T1000 (cell line): ENCODE measurements at regions not wholly inside any gene's neighbourhood (a gene's known extent, or its start where the extent isn't known, plus 50 kb on each side); places are given as distances from the start of the nearest gene placed in this dataset.

Experiments
- DNase-seq: peaks from one replicate; lab custom pipeline; 2025; ENCODE audit warnings: mixed read lengths; lab: John Stamatoyannopoulos, UW

DNA sequence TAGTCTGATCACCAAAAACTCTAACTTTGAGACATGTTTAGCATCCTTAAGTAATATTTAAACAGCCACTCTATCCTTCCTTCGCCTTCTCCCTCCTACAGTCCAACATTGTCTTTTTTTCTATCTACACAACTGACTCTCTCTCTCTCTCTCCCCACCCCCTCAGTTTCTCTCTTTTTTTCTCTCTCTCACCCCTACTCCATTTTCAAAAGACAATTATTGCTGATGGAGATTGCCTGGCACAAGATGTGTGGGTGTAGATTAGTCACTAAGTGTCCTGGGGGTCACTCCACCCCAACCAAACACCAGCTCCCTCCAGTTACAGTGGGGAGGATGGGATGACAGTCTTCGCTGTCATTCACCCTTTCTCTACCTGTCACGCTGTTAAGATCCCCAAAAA, 94.5 kb upstream of the NFIA start:
- DNase-seq, result no peak

GRCh38 chr1:60984062-60984799, 98.1 kb upstream of the NFIA start:
- DNase-seq, result no peak

DNA sequence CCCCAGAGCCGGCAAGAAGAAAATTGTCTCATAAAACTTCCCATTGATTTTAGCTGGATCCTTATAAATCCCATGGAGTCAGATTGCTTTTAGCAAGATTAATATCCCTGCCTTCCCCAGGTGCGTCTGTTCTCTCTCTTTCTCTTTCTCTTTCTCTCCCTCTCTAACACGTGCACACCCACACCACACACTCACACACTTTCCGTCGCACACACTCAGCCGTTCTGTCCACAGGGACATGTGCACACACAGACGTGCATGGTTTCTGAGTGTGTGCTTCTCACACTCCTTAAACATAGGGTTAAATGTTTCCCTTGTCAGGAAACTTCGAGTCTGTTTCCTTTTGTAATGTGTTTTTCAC, 98.7 kb upstream of the NFIA start:
- no peak for DNase-seq

DNA sequence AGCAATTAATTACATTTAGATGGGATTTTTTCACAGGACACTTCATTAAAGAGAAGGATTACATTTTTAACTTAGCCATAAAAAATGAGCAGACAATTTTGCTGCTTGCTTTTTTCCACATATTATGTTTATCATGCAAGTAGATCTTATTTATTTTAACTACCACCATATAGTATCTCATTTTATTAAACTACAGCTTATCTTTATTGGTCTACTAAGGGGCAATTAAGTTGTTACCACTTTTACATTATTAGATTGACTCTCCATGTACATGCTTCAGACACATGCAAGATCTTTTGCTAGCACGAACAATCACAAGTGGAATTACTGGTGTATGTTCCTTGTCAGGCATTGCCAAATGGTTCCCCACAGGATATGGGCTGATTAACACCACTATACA, 99.8 kb upstream of the NFIA start:
- no peak for DNase-seq

GRCh38 chr1:60981357-60981756, 101.0 kb upstream of the NFIA start:
- no peak for DNase-seq

DNA sequence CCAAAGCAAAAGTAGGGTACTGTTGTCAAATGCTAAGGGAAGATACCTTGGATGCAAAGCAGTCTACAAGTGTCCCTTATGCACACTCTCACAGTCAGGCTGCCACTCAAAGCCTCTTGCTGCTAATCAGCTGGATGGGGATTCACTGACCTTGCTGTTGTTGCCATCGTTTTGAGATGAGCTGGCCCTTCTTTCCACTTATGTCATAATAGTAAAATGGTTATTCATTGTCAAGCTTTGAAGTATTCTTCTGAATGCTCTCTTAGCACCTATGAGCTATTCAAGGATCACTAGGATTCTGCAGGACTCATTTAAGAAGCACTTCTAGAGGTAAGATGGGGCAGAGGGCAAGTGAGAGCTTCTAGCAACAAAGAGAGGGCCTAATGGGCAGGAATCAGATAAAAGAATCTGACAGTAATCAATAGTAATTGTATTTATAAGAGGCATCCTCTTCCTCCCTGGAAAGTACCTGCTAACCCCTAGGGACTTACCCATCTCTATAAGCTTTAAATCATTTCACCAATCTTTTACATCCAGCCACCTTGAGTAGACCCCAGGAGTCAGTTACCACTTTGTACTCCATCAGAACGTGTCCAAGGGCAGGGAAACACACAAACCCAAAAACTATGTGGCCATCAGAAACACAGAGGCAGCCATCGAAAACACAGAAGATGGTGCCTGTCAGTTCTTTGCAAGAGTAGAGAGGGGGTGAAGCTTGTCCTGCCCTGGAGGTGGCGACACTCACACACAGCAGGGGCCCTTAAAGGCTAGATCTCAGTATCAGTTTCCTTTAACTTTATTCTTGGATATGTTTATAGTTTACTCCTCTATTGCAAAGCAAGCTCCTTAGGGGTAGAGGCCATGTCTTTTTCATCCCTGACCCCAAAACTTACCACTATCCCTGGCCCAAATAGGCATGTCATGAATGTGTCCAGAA, 103.7 kb upstream of the NFIA start:
- DNase-seq, result no peak

DNA sequence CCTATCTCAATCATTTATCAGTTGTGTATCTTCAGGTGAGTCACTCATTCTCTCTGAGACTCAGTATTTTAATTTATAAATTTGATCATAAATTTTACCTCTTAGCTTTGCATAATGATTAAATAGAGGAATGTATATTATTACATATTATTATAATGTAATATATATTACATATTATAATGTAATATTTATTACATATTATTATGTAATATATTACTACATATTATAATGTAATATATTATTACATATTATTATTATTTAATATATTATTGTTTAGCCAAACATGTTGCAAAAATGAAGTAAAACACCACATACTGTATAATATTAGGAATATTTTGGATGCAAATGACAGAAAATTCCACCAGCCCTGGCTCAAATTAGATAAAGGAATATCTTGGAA, 104.7 kb upstream of the NFIA start:
- DNase-seq, result no peak

- DNase-seq, result no peak
Observed at GRCh38 chr1:60974524-60975372, 107.6 kb upstream of the NFIA start.

GRCh38 chr1:60973668-60974067, 108.7 kb upstream of the NFIA start:
- no peak for DNase-seq

- DNase-seq, result peak; percentile 3
Observed at GRCh38 chr1:60972841-60973364, 109.5 kb upstream of the NFIA start.

DNA sequence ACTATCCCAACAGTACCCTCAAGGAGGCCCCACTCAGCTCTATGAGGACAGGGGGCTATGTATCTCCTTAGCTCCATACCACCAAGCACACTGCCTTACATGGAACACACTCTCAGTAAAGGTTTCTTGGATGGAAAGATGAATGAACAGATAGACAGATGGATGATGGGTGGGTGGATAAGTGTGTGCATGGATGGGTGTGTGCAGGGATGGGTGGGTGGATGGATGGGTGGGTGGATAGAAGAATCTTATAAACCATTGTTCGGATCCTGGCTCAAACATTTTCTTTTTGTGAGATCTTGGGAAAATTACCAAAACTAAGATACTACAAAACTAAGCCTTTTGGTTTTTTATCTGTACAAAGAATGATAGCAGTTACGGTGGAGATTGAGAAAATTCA, 111.0 kb upstream of the NFIA start:
- no peak for DNase-seq

DNA sequence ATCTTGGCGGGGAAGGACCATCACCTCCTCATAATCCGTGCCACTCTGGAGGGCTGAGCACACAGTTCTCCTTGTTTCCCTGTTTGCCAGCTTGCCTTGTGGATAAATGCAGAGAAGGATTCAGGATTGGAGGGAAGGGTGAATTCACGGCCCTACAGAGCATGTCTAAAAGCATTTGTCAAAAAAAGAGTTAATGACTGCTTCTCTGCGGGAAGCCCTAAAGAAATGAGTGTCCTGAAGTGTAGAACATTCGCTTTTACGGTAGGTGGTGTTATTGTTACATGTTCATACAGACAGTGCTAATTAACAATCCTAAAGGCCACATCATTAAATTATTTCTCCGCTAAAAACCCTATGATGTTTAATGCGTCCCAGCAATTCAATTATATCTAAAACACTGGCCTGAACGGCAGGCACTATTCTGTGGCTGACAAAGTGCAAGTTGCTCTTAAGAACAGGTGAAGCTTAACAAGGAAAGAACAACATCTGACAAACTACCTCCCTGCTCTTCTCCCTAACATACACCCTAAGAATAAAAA, 112.3 kb upstream of the NFIA start:
- no peak for DNase-seq

DNA sequence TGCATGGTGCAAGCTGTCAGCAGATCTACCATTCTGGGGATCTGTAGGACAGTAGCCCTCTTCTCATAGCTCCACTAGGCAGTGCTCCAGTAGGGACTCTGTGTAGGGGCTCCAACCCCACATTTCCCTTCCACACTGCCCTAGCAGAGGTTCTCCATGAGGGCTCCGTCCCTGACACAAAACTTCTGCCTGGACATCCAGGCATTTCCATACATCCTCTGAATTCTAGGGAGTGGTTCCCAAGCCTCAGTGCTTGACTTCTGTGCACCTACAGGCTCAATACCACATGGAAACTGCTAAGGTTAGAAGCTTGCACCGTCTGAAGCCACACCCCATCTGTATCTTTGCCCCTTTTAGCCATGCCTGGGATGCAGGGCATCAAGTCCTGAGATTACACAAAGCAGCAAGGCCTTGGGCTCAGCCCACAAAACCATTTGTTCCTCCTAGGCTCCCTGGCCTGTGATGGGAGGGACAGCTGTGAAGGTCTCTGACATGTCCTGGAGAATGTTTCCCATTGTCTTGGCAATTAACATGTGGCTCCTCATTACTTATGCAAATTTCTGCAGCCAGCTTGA, 117.0 kb upstream of the NFIA start:
- DNase-seq, result no peak

DNA sequence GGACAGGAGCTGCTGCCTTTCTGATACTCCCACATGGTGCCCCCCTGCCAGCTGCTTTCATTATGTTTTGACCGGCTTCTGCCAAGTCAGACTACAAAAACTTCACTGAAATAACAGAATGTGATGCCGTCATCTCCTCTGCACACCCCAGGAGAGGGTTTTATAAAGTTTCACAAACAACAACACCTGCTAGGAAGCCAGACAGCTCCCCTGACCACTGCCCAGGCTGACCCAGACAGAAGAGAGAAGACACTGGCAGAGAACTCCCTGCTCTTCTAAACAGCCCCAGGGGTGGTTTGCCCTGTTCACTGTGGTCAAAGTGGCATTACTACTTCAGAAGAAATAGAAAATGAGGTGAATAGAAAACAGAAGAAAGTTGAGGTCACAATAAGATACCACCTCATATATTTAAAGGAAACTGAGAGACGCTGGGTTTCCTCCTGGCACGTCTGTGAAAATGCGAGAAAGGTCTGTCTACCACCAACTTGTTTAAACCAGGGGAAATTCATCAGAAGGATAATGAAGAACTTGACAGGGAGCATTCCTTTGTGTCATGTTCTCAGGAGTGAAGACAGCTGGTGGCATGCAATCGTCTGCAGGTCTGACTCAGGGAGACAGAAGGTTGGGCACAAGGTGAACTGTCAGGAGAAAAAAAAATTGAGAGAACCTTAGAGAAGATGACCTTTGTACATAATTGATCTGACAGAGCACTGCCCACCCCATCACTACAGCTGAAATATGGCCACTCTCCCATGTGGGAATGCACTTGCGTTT, 119.0 kb upstream of the NFIA start:
- DNase-seq, result no peak

- no peak for DNase-seq
Observed at GRCh38 chr1:60960891-60961461, 121.4 kb upstream of the NFIA start.

DNA sequence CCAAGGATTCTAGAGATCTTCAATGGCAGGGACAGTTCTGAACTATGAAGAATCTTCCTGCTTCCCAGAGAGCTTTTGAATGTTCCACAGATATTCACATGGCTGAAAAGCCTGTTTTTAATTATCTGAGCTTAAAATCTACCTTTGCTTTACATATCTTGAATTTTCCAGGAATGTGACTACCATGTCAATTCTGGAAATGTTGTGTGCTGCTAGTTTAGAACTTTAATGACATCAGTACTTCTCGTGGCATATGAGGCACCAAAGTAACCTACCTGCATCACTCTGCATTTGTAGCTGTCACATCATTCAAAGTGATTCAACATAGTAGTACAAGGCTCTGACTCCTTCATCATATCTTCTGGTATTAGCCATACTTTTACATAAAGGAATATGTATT, 122.7 kb upstream of the NFIA start:
- no peak for DNase-seq

DNA sequence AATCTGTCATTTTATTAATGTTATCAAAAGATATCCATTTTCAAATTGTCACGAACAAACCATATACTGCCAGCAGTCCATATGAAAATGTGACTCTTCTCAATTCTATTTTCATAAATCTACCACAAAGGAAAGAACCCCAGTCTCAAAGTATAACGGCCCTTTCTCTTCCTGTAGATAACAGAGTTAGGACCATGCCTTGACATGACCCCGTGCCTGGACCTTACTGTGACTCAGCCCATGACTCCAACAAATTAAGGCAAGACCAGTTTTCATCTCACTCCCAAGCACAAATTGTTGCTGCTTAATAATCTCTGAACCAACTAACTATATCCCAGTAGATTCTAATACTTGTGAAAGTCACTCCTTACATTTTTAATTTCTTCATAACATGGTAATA, 124.4 kb upstream of the NFIA start:
- no peak for DNase-seq

- no peak for DNase-seq
Observed at GRCh38 chr1:60956520-60956919, 125.8 kb upstream of the NFIA start.

DNA sequence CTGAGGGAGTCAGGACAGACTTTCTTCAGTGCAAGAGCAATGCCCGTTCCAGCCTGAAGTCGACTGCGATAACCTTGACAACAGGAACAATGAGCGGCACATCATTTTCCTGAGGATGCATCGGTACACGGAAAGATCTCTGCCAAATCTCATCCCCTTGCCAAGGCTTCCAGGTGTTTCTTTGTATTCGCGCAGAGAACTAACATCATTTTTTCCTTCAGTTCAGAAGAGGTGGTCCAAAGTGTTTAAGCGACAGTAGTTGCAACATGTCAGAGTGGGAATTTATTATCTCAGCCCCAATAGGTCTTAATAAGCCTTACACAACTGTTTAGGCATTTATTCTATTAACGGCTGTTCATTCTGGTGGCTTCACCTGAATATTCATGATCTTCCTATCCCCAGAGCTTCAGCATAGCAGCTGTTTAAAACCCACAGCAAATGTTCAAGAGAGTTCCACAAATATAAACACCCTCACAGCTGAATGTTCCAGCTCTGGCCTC, 129.7 kb upstream of the NFIA start:
- no peak for DNase-seq
